H1 (cell line): ENCODE measurements at regions not wholly inside any gene's neighbourhood (a gene's known extent, or its start where the extent isn't known, plus 50 kb on each side); places are given as distances from the start of the nearest gene placed in this dataset.
A peak's percentile ranks its signal among the peaks of the same experiment; 100 is the strongest.

Experiments
- CTCF ChIA-PET: fragments of 300-600 bp; sonication (Branson Sonifier 250); formaldehyde crosslinking; loops from one replicate; lab custom pipeline; 2021; ENCODE audit not compliant: partially characterized antibody; lab: Charles Lee
- POLR2A ChIA-PET: fragments of 300-600 bp; sonication (Branson Sonifier 250); formaldehyde crosslinking; loops from one replicate; lab custom pipeline; 2021; ENCODE audit warnings: inconsistent platforms; ENCODE audit not compliant: partially characterized antibody; lab: Charles Lee
- DNase-seq, 2 experiments: peaks; one replicate each; pipeline versions ENCODE4 v3.0.0 to v3.0.0-alpha.2; 2010 to 2022; ENCODE audit warnings: low spot score in 2 of 2, low read depth in 1 of 2, mixed read lengths in 1 of 2
- FAIRE-seq: peaks from 2 replicates; lab custom pipeline; 2011; peaks lifted over from hg19 to GRCh38; lab: Jason Lieb, UNC
- H2AFZ ChIP-seq: 2 replicates; pipeline ENCODE4 v1.8.1; 2012; ENCODE audit warnings: low read length, inconsistent platforms
- H2AK5ac ChIP-seq: 2 replicates; pipeline ENCODE4 v1.6.1; 2013; ENCODE audit warnings: low read depth, low read length
- H2BK120ac ChIP-seq: replicated peaks from 2 replicates; pipeline ENCODE3; 2013; ENCODE audit warnings: low read depth, low read length, inconsistent platforms
- H2BK12ac ChIP-seq: 2 replicates; pipeline ENCODE4 v1.6.1; 2013; ENCODE audit warnings: low read depth, low read length
- H2BK15ac ChIP-seq: 2 replicates; pipeline ENCODE4 v1.6.1; 2013; ENCODE audit warnings: low read length
- H2BK20ac ChIP-seq: 2 replicates; pipeline ENCODE4 v1.6.1; 2013; ENCODE audit warnings: low read length
- H2BK5ac ChIP-seq: 2 replicates; pipeline ENCODE4 v1.6.1; 2013; ENCODE audit warnings: low read depth, low read length
- H3K14ac ChIP-seq: 2 replicates; pipeline ENCODE4 v1.6.1; 2013; ENCODE audit warnings: inconsistent platforms; ENCODE audit not compliant: insufficient read length
- H3K18ac ChIP-seq: 2 replicates; pipeline ENCODE4 v1.6.1; 2013; ENCODE audit warnings: low read length; ENCODE audit errors: extremely low read depth
- H3K23ac ChIP-seq: 2 replicates; pipeline ENCODE4 v1.6.1; 2013; ENCODE audit warnings: inconsistent platforms; ENCODE audit not compliant: insufficient read length
- H3K23me2 ChIP-seq: 2 replicates; pipeline ENCODE4 v1.6.1; 2013; ENCODE audit warnings: low read depth, low read length
- H3K27ac ChIP-seq: 2 replicates; pipeline ENCODE4 v1.6.1; 2011; ENCODE audit warnings: low read depth, low read length, inconsistent platforms
- H3K27me3 ChIP-seq, 4 experiments: replicated peaks in 1 of 4; 1 replicate in 1 of 4; 2 replicates in 3 of 4; pipeline versions ENCODE4 v1.6.1 to v1.8.1; 2011 to 2013; ENCODE audit warnings: low read length in 3 of 4, mild to moderate bottlenecking in 3 of 4, inconsistent platforms in 2 of 4, mixed read lengths in 2 of 4, moderate library complexity in 1 of 4; ENCODE audit not compliant: control insufficient read depth in 3 of 4, insufficient read depth in 3 of 4; ENCODE audit errors: extremely low read depth in 1 of 4
- H3K36me3 ChIP-seq, 4 experiments: 2 replicates each; pipeline versions ENCODE4 v1.6.1 to v1.8.1; 2011 to 2013; ENCODE audit warnings: mild to moderate bottlenecking in 4 of 4, low read length in 3 of 4, moderate library complexity in 2 of 4, control low read depth in 1 of 4, inconsistent platforms in 1 of 4; ENCODE audit not compliant: insufficient read depth in 4 of 4, control insufficient read depth in 2 of 4
- H3K4ac ChIP-seq: replicated peaks from 2 replicates; pipeline ENCODE3; 2013; ENCODE audit warnings: low read length, low read depth, mixed read lengths, inconsistent platforms; ENCODE audit not compliant: insufficient read length
- H3K4me1 ChIP-seq, 4 experiments: replicated peaks in 1 of 4; 1 replicate in 1 of 4; 2 replicates in 3 of 4; pipeline versions ENCODE4 v1.6.1 to v1.8.1; 2011 to 2013; ENCODE audit warnings: low read length in 3 of 4, inconsistent platforms in 2 of 4, mixed read lengths in 1 of 4; ENCODE audit not compliant: insufficient read depth in 4 of 4, control insufficient read depth in 3 of 4
- H3K4me2 ChIP-seq, 2 experiments: 2 replicates each; pipeline versions ENCODE4 v1.6.1 to v1.8.1; 2011 to 2013; ENCODE audit warnings: low read depth in 2 of 2, low read length in 2 of 2, control low read depth in 1 of 2, inconsistent platforms in 1 of 2, mild to moderate bottlenecking in 1 of 2; ENCODE audit not compliant: insufficient read depth in 1 of 2
- H3K4me3 ChIP-seq, 4 experiments: fragments of 200-600, 300-600 bp in 1 of 4; sonication (generic), shearing (Covaris generic), sonication (Bioruptor Twin) in 1 of 4; 2 replicates each; pipeline versions ENCODE4 v1.5.1 to v1.8.1; 2011 to 2016; ENCODE audit warnings: low read length in 4 of 4, low read depth in 3 of 4, control low read depth in 2 of 4, inconsistent platforms in 2 of 4, mild to moderate bottlenecking in 2 of 4, mixed read lengths in 1 of 4, moderate library complexity in 1 of 4; ENCODE audit not compliant: insufficient read depth in 2 of 4; ENCODE audit errors: extremely low read depth in 1 of 4
- H3K56ac ChIP-seq: replicated peaks from 2 replicates; pipeline ENCODE3; 2013; ENCODE audit warnings: low read depth, mild to moderate bottlenecking, mixed read lengths, low read length, inconsistent platforms; ENCODE audit not compliant: insufficient read length
- H3K79me1 ChIP-seq: 2 replicates; pipeline ENCODE4 v1.6.1; 2013; ENCODE audit warnings: low read depth, low read length, control low read depth
- H3K79me2 ChIP-seq, 2 experiments: 2 replicates each; pipeline versions ENCODE4 v1.6.1 to v1.8.1; 2012 to 2013; ENCODE audit warnings: low read length in 2 of 2, mild to moderate bottlenecking in 2 of 2, inconsistent platforms in 1 of 2; ENCODE audit not compliant: insufficient read depth in 2 of 2, control insufficient read depth in 1 of 2
- H3K9ac ChIP-seq, 4 experiments: replicated peaks in 1 of 4; 1 replicate in 1 of 4; 2 replicates in 3 of 4; pipeline versions ENCODE4 v1.6.1 to v1.8.1; 2011 to 2013; ENCODE audit warnings: low read depth in 3 of 4, low read length in 3 of 4, control low read depth in 2 of 4, mild to moderate bottlenecking in 2 of 4, moderate library complexity in 2 of 4, inconsistent platforms in 1 of 4; ENCODE audit errors: extremely low read depth in 1 of 4
- H3K9me3 ChIP-seq, 2 experiments: 2 replicates each; pipeline versions ENCODE4 v1.6.1 to v1.8.1; 2012 to 2013; ENCODE audit warnings: mild to moderate bottlenecking in 2 of 2, moderate library complexity in 2 of 2, control low read depth in 1 of 2, inconsistent platforms in 1 of 2, low read depth in 1 of 2, low read length in 1 of 2, mixed read lengths in 1 of 2; ENCODE audit not compliant: insufficient read depth in 2 of 2
- H4K20me1 ChIP-seq, 2 experiments: replicated peaks in 1 of 2; 2 replicates each; pipeline versions ENCODE3 to v1.8.1; 2011 to 2013; ENCODE audit warnings: inconsistent platforms in 2 of 2, low read length in 2 of 2, mild to moderate bottlenecking in 1 of 2; ENCODE audit not compliant: insufficient read depth in 2 of 2, control insufficient read depth in 1 of 2
- H4K5ac ChIP-seq: 2 replicates; pipeline ENCODE4 v1.6.1; 2013; ENCODE audit warnings: low read length, low read depth, mixed read lengths, inconsistent platforms; ENCODE audit not compliant: insufficient read length
- H4K8ac ChIP-seq: 2 replicates; pipeline ENCODE4 v1.8.0; 2013; ENCODE audit warnings: mild to moderate bottlenecking, moderate library complexity, low read length, inconsistent platforms; ENCODE audit not compliant: insufficient read depth; ENCODE audit errors: extremely low read depth
- H4K91ac ChIP-seq: replicated peaks from 2 replicates; pipeline ENCODE3; 2013; ENCODE audit warnings: low read length, mixed read lengths, inconsistent platforms; ENCODE audit not compliant: insufficient read length
- TEAD4 ChIP-seq: IDR thresholded peaks from 2 replicates; pipeline ENCODE4 v1.6.1; 2012; ENCODE audit warnings: low read depth, low read length, inconsistent platforms, mixed read lengths
- YY1 ChIP-seq: IDR thresholded peaks from 2 replicates; pipeline ENCODE4 v1.6.1; 2011; ENCODE audit warnings: low read depth, mild to moderate bottlenecking, low read length
- WGBS, 2 experiments: shearing (Covaris generic) in 1 of 2; methylation state at CpG; one replicate each; pipeline versions ENCODE4 v1.1.6 to v1.1.7; 2013 to 2015; ENCODE audit warnings: low lambda C conversion rate in 2 of 2, mixed read lengths in 2 of 2, inconsistent platforms in 1 of 2, low coverage in 1 of 2, missing lambda C conversion rate in 1 of 2; ENCODE audit not compliant: insufficient replicate concordance in 2 of 2, insufficient coverage in 1 of 2, insufficient read length in 1 of 2; ENCODE audit errors: extremely low coverage in 1 of 2, missing lambda C conversion rate in 1 of 2; 5-methylcytosine and 5-hydroxymethylcytosine counted together

GRCh38 chr6:106886081-106886843, 88.3 kb downstream of the CD24 start:
- no peak overlapping the region for H3K23ac ChIP-seq
- H3K56ac ChIP-seq: peak overlapping the region; percentile 34
- H4K20me1 ChIP-seq: no peaks in the 10 kb centered on the region
- no peaks in the 10 kb centered on the region for H3K9me3 ChIP-seq
- H3K27ac ChIP-seq: no peak overlapping the region
- no peaks in the 10 kb centered on the region for H3K79me1 ChIP-seq
- no peaks in the 10 kb centered on the region for H3K36me3 ChIP-seq
- H3K79me2 ChIP-seq: no peaks in the 10 kb centered on the region
- H3K4me2 ChIP-seq: peak overlapping the region; percentile 42 to 56; a peak in 3 of 4 replicates
- H4K5ac ChIP-seq: peak overlapping the region; percentile 16
- H2BK12ac ChIP-seq: peak overlapping the region; percentile 64; the same call in 1 of the 2 replicates
- no peak overlapping the region for H2BK15ac ChIP-seq
- WGBS, 2 experiments: 23% methylated on average over 9 of the region's 9 CpGs; no CpG with 5 or more reads in 1 of the 2 experiments
- H3K4me1 ChIP-seq: peaks cover 2 to 19% (median 13%) of the 10 kb centered on the region in 4 experiments; a peak in 5 of 7 replicates
- H2AK5ac ChIP-seq: no peak overlapping the region
- CTCF ChIA-PET: interaction anchor here (0.6 to 1.8 kb wide), 11 partner anchors 7 to 278 kb away, joined by 3 to 9 read pairs (median 4); no protein-coding TSS in a partner anchor
- no peak for FAIRE-seq
- no peak overlapping the region for H4K8ac ChIP-seq
- H2BK20ac ChIP-seq: no peak overlapping the region; the same call in 1 of the 2 replicates
- peak overlapping the region in 1 of 4 experiments; percentile 36; a peak in 3 of 8 replicates for H3K4me3 ChIP-seq
- H3K23me2 ChIP-seq: no peaks in the 10 kb centered on the region
- no peaks in the 10 kb centered on the region for H3K27me3 ChIP-seq
- no peak overlapping the region for H3K14ac ChIP-seq
- H3K18ac ChIP-seq: no peak overlapping the region
- H2BK120ac ChIP-seq: peak overlapping the region; percentile 91
- H3K9ac ChIP-seq: no peak overlapping the region
- DNase-seq: no peak
- no peak overlapping the region for H3K4ac ChIP-seq
- peak overlapping the region; percentile 90; the same call in 1 of the 2 replicates for H2BK5ac ChIP-seq
- H4K91ac ChIP-seq: peak overlapping the region; percentile 61
- no peak for TF ChIP-seq YY1
- TF ChIP-seq TEAD4: peak; percentile 15; the same call in 1 of the 2 replicates
- no peak overlapping the region for H2AFZ ChIP-seq
- POLR2A ChIA-PET: interaction anchor here (0.9 to 2.6 kb wide), 7 partner anchors 10 to 256 kb away, joined by 4 to 13 read pairs (median 4); partner anchors contain the start of gene CD24
